SJCRH30 (cell line): ENCODE measurements at regions not wholly inside any gene's neighbourhood (a gene's known extent, or its start where the extent isn't known, plus 50 kb on each side); places are given as distances from the start of the nearest gene placed in this dataset.

Experiments
- DNase-seq, 2 experiments: peaks; one replicate each; pipeline ENCODE4 v3.0.0-alpha.2; 2015 to 2020
- H3K27ac ChIP-seq: fragments of 250-450 bp; sonication (Bioruptor Pico); 2 replicates; pipeline ENCODE4 v1.5.1; 2020; ENCODE audit warnings: mild to moderate bottlenecking, moderate library complexity
- H3K27me3 ChIP-seq: fragments of 250-450 bp; sonication (Bioruptor Pico); 2 replicates; pipeline ENCODE4 v1.5.1; 2020; ENCODE audit warnings: mild to moderate bottlenecking, moderate library complexity
- H3K36me3 ChIP-seq: fragments of 250-450 bp; sonication (Bioruptor Pico); 2 replicates; pipeline ENCODE4 v1.5.1; 2020; ENCODE audit warnings: mild to moderate bottlenecking, moderate library complexity
- H3K4me1 ChIP-seq: fragments of 250-450 bp; sonication (Bioruptor Pico); 2 replicates; pipeline ENCODE4 v1.5.1; 2020; ENCODE audit warnings: mild to moderate bottlenecking, moderate library complexity
- H3K4me3 ChIP-seq: fragments of 250-450 bp; sonication (Bioruptor Pico); 2 replicates; pipeline ENCODE4 v1.5.1; 2020; ENCODE audit warnings: mild to moderate bottlenecking, moderate library complexity
- H3K9me3 ChIP-seq: fragments of 250-450 bp; sonication (Bioruptor Pico); replicated peaks from 2 replicates; pipeline ENCODE4 v1.5.1; 2020; ENCODE audit warnings: mild to moderate bottlenecking, moderate library complexity

DNA sequence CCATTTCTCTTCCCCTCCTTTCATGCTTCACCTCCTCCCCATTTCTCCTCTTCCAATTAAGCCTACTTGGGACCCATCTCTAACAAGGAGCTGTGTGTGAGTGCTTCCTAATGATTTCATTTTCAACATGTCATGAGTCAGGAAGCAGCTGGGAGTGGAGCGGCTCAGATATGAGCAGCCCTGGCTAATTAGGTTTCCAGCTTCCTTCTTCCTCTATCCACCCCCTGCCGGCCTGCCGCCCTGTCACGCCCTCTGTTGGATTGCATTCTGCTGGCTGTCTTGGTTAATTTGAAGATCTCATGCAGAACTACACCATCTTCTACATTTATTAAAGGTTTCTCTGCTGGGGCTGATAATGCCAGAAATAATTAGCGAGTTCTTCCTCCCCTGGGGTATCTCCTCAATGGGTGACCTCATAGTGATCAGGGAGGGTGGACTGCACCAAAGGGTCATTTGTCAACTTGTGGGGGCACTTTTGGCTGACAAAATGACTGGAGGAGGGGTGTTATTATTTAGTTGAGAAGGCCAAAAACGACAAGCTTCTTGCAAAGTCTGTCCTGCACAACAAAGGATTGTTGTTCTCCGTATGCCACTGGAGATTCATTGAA lies 300.9 kb upstream of the SRRM4 start:
- peak; percentile 50 to 65 for DNase-seq

DNA sequence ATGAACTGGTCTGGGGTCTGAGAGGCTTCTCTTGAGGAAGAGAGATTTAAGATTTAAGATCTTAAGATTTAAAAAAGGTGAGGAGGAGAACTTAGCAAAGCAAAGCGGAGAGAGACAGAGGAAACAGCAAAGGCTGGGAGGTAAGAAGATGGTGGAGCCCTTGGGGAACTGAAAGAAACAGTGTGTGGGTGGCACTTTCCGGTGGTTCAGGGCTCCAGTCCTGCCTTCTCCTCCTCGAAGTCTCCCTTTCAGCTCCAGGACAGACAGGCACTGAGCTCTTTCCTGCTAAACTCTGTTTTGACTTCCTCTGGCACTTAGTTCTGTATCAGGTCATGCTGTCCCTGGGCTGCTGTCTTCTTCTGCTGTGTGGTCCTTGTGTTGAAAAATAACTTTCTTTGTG lies 298.7 kb upstream of the SRRM4 start:
- Histone ChIP-seq H3K4me3 (no peak overlapping the region), H3K9me3 (no peaks in the 10 kb centered on the region), H3K4me1 (peaks cover 22% of the 10 kb centered on the region), H3K27me3 (no peaks in the 10 kb centered on the region), H3K36me3 (no peaks in the 10 kb centered on the region), H3K27ac (no peak overlapping the region)
- no peak for DNase-seq

More for the DNA sequence above, 300.9 kb upstream of the SRRM4 start:
- H3K9me3 ChIP-seq = no peaks in the 10 kb centered on the region
- H3K4me3 ChIP-seq = no peak overlapping the region
- no peaks in the 10 kb centered on the region for H3K36me3 ChIP-seq
- H3K4me1 ChIP-seq = peaks cover 9% of the 10 kb centered on the region
- H3K27ac ChIP-seq = peak overlapping the region; percentile 20; the same call in 1 of the 2 replicates
- no peaks in the 10 kb centered on the region for H3K27me3 ChIP-seq

DNA sequence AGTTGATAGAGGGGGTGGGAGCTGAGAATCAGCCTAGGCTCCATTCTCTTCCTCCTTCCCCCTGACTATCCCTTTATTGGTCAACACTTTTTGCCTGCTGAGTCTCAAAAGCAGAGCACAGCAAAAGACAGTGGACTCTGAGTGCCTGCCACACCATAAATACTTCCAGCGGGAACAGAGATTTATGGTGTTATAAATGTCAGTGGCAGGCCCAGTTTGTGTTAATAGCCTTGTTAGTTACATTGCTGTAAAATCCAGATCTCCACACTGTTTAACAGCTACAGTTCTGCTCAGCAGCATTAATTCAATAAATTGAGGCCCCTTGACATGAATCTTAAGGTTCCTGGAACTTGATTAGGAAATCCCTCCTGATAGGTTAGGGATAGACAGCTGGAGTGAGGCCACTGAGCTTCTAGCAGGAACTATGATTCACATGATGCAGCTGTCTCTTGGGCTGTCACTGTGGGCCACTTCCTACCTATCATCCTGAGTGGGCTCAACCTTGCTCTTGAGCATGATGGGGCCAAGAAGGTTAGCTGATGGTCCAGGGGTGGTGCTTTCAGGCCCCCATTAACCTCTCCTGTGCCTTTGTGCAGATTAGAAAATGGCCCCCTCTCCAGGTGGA lies 295.2 kb upstream of the SRRM4 start:
- H3K36me3 ChIP-seq = no peaks in the 10 kb centered on the region
- no peaks in the 10 kb centered on the region for H3K27me3 ChIP-seq
- H3K9me3 ChIP-seq = no peaks in the 10 kb centered on the region; the same call in 1 of the 2 replicates
- H3K4me1 ChIP-seq = peaks cover 42% of the 10 kb centered on the region
- DNase-seq = peak; percentile 57 to 79
- no peak overlapping the region for H3K4me3 ChIP-seq
- peak overlapping the region; percentile 79 for H3K27ac ChIP-seq

DNA sequence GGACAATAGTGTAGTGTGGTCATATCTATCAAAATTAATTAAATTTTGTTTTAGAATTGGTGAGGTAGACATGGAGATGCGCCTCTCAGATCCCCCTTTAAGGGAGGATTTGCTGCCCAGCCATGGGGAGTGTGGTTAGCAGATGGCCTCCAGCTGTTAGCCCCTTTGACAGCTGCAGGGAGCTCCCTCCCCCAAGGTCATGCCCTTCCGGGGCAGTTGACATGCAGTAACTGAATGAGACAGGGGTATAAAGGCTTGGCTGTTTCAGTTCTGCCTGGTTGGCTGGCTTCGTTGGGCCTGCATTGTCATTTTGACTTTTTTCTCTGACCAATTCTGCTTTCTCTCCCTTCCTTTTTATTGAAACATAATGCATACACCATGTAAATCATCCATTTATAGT lies 291.5 kb upstream of the SRRM4 start:
- H3K27me3 ChIP-seq = no peaks in the 10 kb centered on the region
- peaks cover 78% of the 10 kb centered on the region for H3K4me1 ChIP-seq
- no peaks in the 10 kb centered on the region for H3K36me3 ChIP-seq
- H3K9me3 ChIP-seq = no peaks in the 10 kb centered on the region; the same call in 1 of the 2 replicates
- peak overlapping the region; percentile 89 for H3K27ac ChIP-seq
- DNase-seq = peak; percentile 95 to 96
- no peak overlapping the region for H3K4me3 ChIP-seq

DNA sequence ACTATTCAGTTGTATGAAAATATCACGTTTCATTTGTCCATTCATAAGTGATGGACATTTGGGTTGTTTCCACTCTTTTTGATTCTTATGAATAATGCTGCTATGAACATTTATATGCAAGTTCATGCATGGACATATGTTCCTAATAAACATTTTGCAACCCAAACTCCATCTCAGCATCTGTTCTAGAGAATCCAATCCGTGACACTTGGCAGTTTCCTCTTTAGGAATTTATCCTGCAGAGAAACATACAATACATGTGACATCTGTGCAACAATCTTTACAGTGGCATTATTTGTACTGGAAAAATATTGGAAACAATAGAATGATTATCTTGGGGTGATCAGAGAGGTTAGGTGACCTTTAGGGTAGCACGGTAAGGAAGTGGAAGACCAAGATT lies 290.8 kb upstream of the SRRM4 start:
- Histone ChIP-seq H3K9me3 (no peaks in the 10 kb centered on the region; the same call in 1 of the 2 replicates), H3K4me3 (no peak overlapping the region), H3K4me1 (peaks cover 80% of the 10 kb centered on the region), H3K27me3 (no peaks in the 10 kb centered on the region), H3K36me3 (no peaks in the 10 kb centered on the region), H3K27ac (peak overlapping the region; percentile 89)
- peak in 1 of 2 experiments; percentile 22 for DNase-seq

DNA sequence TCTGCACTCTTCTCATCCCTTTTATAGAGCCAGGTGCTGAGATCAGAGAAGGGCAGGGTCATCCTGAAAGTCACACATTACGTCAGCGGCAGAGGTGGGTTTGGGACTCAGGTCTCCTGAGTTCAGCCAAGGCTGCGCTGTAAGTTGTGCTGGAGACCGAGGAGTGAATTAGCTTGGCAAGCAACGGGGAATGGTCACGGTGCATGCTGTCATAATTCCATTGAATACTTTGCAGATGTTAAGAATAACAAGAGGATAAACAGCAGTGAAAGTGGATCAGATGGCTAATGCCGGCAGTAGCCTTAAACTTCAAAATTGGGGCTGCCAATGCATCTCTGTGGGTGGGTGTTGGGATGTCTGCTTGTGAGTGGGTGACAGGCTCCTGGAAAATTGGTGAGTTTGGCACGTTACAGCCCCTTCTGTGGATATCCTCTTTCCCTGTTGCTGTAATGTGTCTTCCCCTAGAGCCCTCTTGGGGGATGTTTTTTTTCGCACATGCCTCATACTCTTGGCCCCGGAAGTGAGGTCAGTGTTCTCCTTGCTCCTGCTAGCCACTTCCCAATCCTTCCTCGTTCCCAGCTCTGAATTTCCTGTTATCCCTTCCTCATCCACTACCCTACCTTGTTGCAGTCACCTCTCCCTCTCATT lies 287.1 kb upstream of the SRRM4 start:
- peak overlapping the region; percentile 9; the same call in 1 of the 2 replicates for H3K4me3 ChIP-seq
- H3K27me3 ChIP-seq = no peaks in the 10 kb centered on the region
- H3K36me3 ChIP-seq = no peaks in the 10 kb centered on the region
- DNase-seq = peak; percentile 89 to 95
- H3K4me1 ChIP-seq = peaks cover 55% of the 10 kb centered on the region
- H3K27ac ChIP-seq = peak overlapping the region; percentile 89
- no peaks in the 10 kb centered on the region for H3K9me3 ChIP-seq

DNA sequence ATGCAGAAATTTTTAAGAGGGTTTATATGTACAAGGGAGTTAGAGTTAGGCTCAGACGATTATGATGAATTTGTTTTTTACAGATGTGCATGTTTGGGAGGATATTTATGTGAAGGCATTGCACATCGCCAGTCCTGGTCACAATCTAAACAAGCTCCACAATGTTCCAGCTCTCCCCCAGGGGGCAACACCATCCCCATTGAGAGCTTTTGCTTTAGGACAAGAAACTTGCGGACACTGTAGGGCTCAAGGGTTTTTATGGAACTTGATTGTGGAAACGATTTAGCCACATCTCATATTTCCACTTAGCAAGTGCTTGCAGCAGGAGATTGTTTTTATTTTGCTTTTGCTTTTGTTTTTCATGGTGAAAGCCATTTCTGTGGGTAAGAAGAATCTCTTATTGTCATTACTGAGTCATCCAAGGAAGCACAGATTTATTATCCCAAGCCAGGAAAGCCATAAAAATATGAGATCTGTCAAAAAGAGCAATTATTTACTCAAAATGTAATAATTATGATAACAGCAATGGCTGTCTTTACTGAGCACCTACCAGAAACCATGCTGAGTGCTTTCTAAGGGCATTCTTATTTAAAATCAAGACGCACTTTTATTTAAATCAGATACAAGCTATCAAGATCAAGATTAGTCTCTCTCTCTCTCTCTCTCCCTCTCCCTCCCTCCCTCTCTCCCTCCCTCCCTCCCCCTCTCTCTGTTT lies 276.7 kb upstream of the SRRM4 start:
- peak in 1 of 2 experiments; percentile 45 for DNase-seq
- Histone ChIP-seq H3K27ac (no peak overlapping the region), H3K4me1 (peaks cover 2% of the 10 kb centered on the region; the same call in 1 of the 2 replicates), H3K9me3 (peaks cover 6% of the 10 kb centered on the region), H3K36me3 (no peaks in the 10 kb centered on the region), H3K4me3 (no peak overlapping the region), H3K27me3 (no peaks in the 10 kb centered on the region)

DNA sequence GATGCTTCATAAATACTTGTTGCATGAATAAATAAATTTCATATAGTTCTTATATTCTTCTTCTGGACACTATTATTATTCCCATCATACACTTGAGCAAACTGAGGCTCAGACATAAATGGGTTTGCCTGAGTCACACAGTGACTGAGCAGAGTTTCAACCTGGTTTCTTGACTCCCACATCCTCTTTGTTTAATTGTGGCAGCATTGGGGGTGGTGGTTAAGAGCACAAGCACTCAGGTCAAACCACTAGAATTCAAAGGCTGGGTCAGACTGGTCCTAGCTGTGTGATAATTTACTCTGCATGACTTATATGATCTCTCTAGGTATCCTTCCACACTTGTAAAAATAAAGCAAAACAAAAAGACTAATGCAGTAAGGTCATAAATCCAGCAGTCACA lies 274.9 kb upstream of the SRRM4 start:
- Histone ChIP-seq H3K36me3 (no peaks in the 10 kb centered on the region), H3K27ac (no peak overlapping the region), H3K9me3 (no peaks in the 10 kb centered on the region), H3K4me3 (no peak overlapping the region), H3K27me3 (no peaks in the 10 kb centered on the region), H3K4me1 (peaks cover 2% of the 10 kb centered on the region; the same call in 1 of the 2 replicates)
- DNase-seq = no peak

DNA sequence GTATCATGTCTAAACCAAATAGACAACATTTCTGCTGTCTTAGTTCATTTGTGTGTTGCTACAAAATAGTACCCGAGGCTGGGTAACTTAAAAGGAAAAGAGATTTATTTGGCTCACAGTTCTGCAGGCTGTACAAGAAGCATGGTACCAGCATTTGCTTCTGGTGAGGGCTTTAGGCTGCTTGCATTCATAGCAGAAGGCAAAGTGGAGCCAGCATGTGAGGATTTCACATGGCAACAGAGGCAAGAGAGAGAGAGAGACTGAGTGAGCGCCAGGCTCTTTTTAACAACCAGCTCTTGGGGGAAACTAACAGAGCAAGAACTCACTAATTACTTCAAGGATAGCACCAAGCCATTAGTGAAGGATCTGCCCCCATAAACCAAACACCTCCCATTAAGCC lies 271.4 kb upstream of the SRRM4 start:
- no peaks in the 10 kb centered on the region for H3K9me3 ChIP-seq
- H3K4me1 ChIP-seq = no peaks in the 10 kb centered on the region
- no peaks in the 10 kb centered on the region for H3K27me3 ChIP-seq
- no peaks in the 10 kb centered on the region for H3K36me3 ChIP-seq
- no peak overlapping the region for H3K27ac ChIP-seq
- no peak overlapping the region for H3K4me3 ChIP-seq
- no peak for DNase-seq

DNA sequence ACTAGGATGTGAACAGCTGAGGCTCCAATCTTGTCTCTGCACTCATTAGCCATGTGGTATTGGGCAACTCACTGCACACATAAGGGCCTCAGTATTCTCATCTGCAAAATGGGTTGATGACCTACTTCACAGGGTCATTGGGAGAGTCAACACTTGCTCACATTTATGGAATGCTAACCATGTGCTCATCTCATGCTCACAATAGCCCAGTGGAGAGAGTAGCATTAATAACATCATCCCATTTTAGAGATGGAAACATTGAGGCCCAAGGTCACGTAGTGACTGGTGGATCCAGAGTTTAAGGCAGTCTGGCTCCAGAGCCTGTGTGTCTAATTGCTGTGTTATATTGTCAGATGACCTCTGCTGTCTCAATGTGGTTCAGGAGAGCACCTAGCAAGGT lies 270.2 kb upstream of the SRRM4 start:
- Histone ChIP-seq H3K27me3 (no peaks in the 10 kb centered on the region), H3K9me3 (no peaks in the 10 kb centered on the region)
- DNase-seq = no peak

DNA sequence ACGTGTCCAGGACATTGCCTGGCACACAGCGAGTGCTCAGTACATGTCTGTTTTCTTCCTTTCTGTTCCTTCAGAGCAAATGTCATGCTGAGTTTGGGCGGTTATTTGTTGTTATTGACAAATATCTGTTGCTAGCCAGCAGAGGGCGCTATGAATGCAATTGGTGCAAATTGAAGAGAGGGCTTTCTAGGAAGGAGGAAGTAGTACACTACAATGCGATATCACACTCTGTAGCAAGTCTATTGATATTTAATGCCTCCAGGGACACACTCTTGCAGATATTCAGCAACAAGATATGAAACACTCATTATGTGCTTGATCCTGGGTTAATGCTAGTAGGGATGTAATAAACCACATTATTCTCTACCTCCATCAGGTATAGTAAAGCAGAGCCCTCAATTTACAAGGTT lies 267.3 kb upstream of the SRRM4 start:
- peak; percentile 58 to 72 for DNase-seq
- H3K36me3 ChIP-seq = no peaks in the 10 kb centered on the region
- H3K27ac ChIP-seq = no peak overlapping the region
- H3K27me3 ChIP-seq = no peaks in the 10 kb centered on the region
- no peaks in the 10 kb centered on the region for H3K9me3 ChIP-seq
- H3K4me1 ChIP-seq = no peaks in the 10 kb centered on the region
- H3K4me3 ChIP-seq = no peak overlapping the region

More for the DNA sequence above, 270.2 kb upstream of the SRRM4 start:
- H3K4me3 ChIP-seq = no peak overlapping the region
- no peak overlapping the region for H3K27ac ChIP-seq
- H3K4me1 ChIP-seq = no peaks in the 10 kb centered on the region
- no peaks in the 10 kb centered on the region for H3K36me3 ChIP-seq

DNA sequence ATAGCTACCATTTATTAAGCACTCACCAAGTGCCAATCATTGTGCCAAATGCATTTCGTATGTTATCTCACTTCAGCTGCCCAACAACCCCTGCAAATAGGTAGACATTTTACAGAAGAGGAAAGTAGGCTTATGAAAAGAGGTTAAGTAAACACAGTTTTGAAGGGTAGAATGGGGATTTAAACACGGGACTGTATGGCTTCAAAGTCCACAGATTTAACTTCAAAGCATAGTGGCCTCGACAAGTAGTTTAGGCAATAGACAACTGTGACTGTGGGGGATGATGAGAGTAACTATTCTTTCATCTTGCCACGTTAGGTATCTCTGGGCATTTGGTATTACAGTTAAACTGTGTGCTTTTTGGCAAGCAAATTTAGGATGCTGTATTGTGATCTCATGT lies 266.8 kb upstream of the SRRM4 start:
- Histone ChIP-seq H3K4me3 (no peak overlapping the region), H3K27ac (no peak overlapping the region), H3K4me1 (no peaks in the 10 kb centered on the region), H3K9me3 (no peaks in the 10 kb centered on the region), H3K27me3 (no peaks in the 10 kb centered on the region), H3K36me3 (no peaks in the 10 kb centered on the region)
- DNase-seq = no peak

DNA sequence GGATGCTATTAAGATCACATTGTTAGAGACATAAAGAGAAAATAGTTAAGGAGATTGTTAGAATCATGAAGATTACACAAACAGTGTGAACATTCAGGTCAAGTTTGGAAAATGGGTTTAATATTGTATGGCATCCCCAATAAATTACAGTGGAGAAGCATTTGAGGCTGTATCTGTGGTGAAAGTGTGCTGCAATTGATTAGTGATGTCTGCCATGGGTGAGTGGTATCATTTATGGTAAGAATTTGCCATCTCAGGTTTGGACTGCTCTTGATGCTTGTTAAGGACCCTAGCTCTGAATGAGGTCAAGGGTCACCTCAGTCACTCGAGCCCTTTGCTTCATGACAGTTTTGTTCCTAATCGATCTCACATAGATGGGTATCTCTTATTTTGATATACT lies 265.7 kb upstream of the SRRM4 start:
- H3K4me1 ChIP-seq = no peaks in the 10 kb centered on the region
- H3K27me3 ChIP-seq = no peaks in the 10 kb centered on the region
- no peaks in the 10 kb centered on the region for H3K36me3 ChIP-seq
- no peak overlapping the region for H3K27ac ChIP-seq
- no peaks in the 10 kb centered on the region for H3K9me3 ChIP-seq
- H3K4me3 ChIP-seq = no peak overlapping the region
- no peak for DNase-seq

DNA sequence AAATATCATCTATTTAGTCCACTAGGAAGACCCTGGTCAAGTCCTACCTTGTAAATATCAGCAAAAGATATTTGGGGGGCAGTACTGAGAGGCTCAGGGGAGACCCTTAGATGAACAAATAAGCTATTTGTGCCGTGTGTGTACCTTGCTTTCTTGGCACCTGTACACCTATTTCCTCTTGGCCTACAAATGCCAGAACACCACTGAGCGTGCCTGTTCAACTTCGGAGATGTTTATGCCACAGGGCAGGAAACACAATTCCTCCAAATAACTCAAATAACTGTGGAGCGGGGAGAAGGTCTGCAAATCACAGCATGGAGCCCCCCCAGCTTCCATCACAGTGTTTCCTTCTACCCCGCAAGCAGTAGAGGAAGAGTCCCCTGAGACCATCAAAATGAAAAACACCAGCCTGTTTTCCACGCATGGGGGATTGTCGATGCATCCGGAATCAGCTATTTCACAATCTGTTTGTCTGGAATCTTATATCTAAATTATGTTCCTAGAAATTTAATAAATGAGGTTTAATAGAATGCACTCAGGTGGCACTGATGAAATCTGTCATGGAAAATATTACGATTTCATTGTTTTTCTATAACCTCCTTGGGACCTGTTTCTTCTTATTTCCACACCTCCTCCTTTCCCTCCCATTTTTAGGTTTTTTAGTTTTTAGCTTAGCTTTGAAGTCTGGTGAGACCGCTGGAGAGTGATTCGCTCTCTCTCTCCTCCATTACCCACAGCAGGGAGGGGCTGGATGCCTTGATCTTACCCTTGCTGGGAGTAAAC lies 254.0 kb upstream of the SRRM4 start:
- no peaks in the 10 kb centered on the region for H3K27me3 ChIP-seq
- H3K36me3 ChIP-seq = no peaks in the 10 kb centered on the region
- DNase-seq = no peak
- no peak overlapping the region for H3K27ac ChIP-seq
- H3K9me3 ChIP-seq = no peaks in the 10 kb centered on the region
- no peak overlapping the region for H3K4me3 ChIP-seq
- H3K4me1 ChIP-seq = no peaks in the 10 kb centered on the region
